Activated naive CD8-positive, alpha-beta T cell (primary cell): ENCODE measurements at regions not wholly inside any gene's neighbourhood (a gene's known extent, or its start where the extent isn't known, plus 50 kb on each side); places are given as distances from the start of the nearest gene placed in this dataset.

Source experiments
- H3K27ac Mint-ChIP-seq: one replicate; pipeline ENCODE4 v1.8.0; 2021; ENCODE audit warnings: mixed read lengths
- H3K27me3 Mint-ChIP-seq: one replicate; pipeline ENCODE4 v1.8.0; 2021; ENCODE audit warnings: mixed read lengths
- H3K36me3 Mint-ChIP-seq: one replicate; pipeline ENCODE4 v1.8.0; 2021; ENCODE audit warnings: mixed read lengths
- H3K4me1 Mint-ChIP-seq: one replicate; pipeline ENCODE4 v1.8.0; 2021; ENCODE audit warnings: low read depth, mixed read lengths
- H3K4me3 Mint-ChIP-seq: one replicate; pipeline ENCODE4 v1.8.0; 2021; ENCODE audit warnings: mild to moderate bottlenecking, mixed read lengths
- H3K9me3 Mint-ChIP-seq: one replicate; pipeline ENCODE4 v1.8.0; 2021; ENCODE audit warnings: low read depth, mixed read lengths

DNA sequence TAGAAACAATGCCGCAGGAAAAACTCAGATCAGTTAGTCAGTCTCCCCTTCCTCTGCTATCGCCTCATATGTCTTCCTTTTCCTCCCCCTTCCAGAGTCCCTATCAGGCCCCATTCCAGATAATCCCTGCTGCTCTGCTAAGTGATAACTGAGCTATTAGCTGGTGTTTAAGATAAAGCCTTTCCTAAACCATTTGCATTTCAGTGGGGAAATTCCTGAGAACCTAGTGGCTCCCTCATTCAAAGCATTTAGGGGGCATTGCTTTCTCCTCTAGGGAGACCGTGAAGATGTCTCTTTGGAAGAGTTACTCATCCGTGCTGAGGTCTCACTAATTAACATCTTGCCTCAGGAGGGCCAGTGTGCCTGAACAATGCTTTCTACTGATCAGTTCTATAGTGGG, 401.6 kb downstream of the NPIPA7 start:
- Mint-ChIP-seq H3K4me1 (no peaks in the 10 kb centered on the region), H3K9me3 (no peaks in the 10 kb centered on the region), H3K27me3 (peaks cover 6% of the 10 kb centered on the region), H3K4me3 (no peak overlapping the region), H3K36me3 (no peaks in the 10 kb centered on the region), H3K27ac (no peak overlapping the region)

DNA sequence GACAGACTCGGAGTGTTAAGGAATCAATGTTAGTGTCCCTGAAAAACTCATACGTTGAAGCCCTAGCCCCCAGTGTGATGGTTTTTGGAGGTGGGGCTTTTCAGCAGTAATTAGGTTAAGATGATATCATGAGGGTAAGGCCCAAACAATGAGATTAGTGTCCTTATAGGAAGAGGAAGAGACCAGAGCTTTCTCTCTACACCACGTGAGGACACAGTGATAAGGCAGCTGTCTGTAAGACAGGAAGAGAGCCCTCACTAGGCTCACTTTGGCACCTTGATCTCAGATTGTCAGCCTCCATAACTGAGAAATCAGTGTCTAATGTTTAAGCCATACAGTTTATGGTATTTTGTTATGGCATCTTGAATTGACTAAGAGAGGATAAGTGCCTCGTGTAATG, 403.2 kb downstream of the NPIPA7 start:
- H3K4me3 Mint-ChIP-seq = no peak overlapping the region
- no peaks in the 10 kb centered on the region for H3K36me3 Mint-ChIP-seq
- H3K9me3 Mint-ChIP-seq = no peaks in the 10 kb centered on the region
- H3K4me1 Mint-ChIP-seq = no peaks in the 10 kb centered on the region
- H3K27ac Mint-ChIP-seq = no peak overlapping the region
- no peaks in the 10 kb centered on the region for H3K27me3 Mint-ChIP-seq

DNA sequence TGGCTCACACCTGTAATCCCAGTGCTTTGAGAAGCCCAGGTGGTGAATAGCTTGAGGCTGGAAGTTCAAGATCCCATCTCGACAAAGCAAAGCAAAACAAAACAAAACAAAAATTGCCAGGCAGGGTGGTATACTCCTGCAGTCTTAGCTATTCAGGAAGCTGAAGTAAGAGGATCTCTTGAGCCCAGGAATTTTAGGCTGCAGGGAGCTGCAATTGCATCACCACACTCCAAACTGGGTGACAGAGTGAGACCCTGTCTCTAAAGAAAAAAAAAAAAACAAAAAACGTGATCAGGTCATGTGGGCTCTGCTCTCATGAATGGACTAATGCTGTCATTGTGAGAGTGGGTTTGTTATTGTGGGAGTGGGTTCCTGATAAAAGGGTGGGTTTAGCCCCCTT, 409.1 kb downstream of the NPIPA7 start:
- Mint-ChIP-seq H3K27ac (no peak overlapping the region), H3K4me3 (no peak overlapping the region), H3K9me3 (peaks cover 4% of the 10 kb centered on the region), H3K36me3 (no peaks in the 10 kb centered on the region), H3K4me1 (no peaks in the 10 kb centered on the region), H3K27me3 (no peaks in the 10 kb centered on the region)

DNA sequence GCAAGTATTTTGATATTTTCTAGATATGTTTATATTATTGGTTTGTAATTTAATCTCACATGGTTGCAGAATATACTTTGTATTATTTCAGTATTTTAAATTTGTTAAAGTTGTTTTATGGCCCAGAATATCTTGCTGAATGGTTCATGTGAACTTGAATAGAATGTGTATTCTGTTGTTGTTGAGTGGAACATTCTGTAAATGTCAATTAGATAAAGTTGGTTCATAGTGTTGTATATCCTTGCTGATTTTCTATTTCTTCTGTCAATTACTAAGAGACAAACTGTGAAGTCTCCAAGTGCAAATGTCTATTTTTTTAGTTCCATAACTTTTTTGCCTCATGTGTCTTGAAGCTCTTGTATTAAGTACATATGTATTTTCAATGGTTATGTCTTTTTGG, 411.7 kb downstream of the NPIPA7 start:
- Mint-ChIP-seq H3K27me3 (peaks cover 3% of the 10 kb centered on the region), H3K4me3 (no peak overlapping the region), H3K36me3 (no peaks in the 10 kb centered on the region), H3K27ac (no peak overlapping the region), H3K9me3 (peaks cover 4% of the 10 kb centered on the region), H3K4me1 (no peaks in the 10 kb centered on the region)

DNA sequence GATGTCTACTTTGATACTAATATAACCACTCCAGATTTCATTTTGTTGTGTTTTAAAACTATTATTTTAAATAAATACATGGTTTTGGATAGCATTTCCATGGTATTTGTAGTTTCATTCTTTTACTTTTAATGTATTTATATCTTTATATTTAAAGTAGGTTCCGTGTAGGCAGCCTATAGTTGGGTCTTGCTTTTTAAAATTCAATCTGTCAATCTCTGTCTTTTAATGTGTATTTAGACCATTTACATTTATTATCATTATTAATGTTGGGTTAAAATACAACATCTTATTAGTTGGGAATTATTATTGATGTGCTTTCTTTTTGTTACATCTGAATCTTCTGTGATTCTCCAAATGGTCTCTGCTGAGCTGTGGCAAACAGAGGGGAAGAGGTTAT, 412.1 kb downstream of the NPIPA7 start:
- peaks cover 4% of the 10 kb centered on the region for H3K9me3 Mint-ChIP-seq
- no peak overlapping the region for H3K4me3 Mint-ChIP-seq
- H3K36me3 Mint-ChIP-seq = no peaks in the 10 kb centered on the region
- no peaks in the 10 kb centered on the region for H3K4me1 Mint-ChIP-seq
- peaks cover 7% of the 10 kb centered on the region for H3K27me3 Mint-ChIP-seq
- H3K27ac Mint-ChIP-seq = no peak overlapping the region

DNA sequence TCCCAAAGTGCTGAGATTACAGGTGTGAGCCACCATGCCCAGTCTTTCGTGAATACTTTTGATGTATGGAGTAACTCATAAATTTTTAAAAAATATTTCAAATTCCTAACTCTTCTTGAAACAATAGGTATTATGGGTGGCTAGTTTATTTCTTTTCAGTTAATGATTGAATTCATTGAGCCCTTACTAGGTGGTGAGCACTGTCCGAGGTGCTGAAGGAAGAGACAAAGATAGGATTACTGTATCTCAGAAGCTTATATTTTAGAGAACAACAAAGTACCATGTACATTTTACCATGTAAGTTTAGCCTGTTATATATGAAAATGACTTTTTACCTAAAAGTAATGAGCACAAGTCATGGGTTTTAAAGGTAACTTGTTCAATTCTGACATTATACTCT, 418.3 kb downstream of the NPIPA7 start:
- peaks cover 16% of the 10 kb centered on the region for H3K27me3 Mint-ChIP-seq
- no peaks in the 10 kb centered on the region for H3K36me3 Mint-ChIP-seq
- no peak overlapping the region for H3K27ac Mint-ChIP-seq
- no peaks in the 10 kb centered on the region for H3K4me1 Mint-ChIP-seq
- H3K4me3 Mint-ChIP-seq = no peak overlapping the region
- no peaks in the 10 kb centered on the region for H3K9me3 Mint-ChIP-seq

DNA sequence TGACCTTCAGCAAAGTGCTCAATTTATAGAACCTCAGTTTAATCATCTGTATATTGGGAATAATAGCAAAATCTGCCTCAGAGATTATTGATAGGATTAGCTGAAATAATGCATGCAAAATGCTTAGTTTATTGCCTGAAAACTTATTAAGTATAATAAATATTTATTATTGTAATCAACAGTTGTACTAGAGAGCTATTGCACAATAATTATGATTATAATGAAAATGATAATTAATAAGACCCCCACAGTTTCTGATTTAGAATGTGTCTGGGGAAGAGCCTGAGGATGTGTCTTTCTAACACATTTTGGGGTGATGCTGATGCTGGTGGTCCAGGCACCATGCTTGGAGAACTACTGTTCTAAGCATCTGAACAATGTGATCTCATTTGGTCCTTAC, 419.6 kb downstream of the NPIPA7 start:
- Mint-ChIP-seq H3K4me1 (no peaks in the 10 kb centered on the region), H3K27ac (no peak overlapping the region), H3K4me3 (no peak overlapping the region), H3K36me3 (no peaks in the 10 kb centered on the region), H3K9me3 (no peaks in the 10 kb centered on the region), H3K27me3 (peaks cover 14% of the 10 kb centered on the region)

DNA sequence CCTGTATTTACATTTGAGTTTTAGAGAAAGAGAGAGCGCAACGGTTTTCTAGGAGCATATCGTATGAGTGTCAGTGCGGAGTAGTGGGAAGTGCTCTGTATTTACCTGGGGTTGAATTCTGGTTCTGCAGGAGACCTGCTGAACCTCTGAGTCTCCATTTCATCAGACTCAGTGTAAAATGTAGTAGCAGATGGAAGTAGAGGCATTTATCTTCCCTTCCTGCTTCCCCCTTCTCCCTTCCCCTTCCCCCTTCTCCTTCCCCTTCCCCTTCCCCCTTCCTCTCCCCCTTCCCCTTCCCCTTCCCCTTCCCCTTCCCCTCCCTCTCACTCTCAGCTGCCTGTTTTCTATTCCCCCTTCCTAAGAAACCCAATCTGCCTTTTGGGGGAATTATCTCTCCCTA, 426.9 kb downstream of the NPIPA7 start:
- Mint-ChIP-seq H3K36me3 (no peaks in the 10 kb centered on the region), H3K27me3 (peaks cover 16% of the 10 kb centered on the region), H3K27ac (no peak overlapping the region), H3K4me3 (no peak overlapping the region), H3K4me1 (no peaks in the 10 kb centered on the region), H3K9me3 (no peaks in the 10 kb centered on the region)

DNA sequence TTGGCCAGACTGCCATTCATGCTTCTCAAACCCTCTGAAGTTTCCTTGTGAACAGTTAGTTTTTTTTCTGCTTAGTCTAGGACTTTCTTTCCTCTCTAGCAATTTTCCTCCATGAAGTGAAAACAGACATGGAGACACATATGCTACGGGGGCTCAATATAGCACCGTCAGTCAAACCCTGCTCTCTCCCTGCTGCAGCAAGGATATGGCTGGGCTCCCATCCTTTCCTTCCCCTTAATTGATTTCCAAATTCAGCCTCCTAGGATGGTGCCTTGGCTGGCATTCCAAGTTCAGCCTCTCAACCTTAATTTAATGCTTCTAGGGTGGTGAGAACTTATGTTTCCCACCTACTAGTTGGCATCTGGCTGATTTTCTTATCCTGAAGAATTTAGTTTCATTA, 436.7 kb downstream of the NPIPA7 start:
- Mint-ChIP-seq H3K4me3 (no peak overlapping the region), H3K27ac (no peak overlapping the region)

DNA sequence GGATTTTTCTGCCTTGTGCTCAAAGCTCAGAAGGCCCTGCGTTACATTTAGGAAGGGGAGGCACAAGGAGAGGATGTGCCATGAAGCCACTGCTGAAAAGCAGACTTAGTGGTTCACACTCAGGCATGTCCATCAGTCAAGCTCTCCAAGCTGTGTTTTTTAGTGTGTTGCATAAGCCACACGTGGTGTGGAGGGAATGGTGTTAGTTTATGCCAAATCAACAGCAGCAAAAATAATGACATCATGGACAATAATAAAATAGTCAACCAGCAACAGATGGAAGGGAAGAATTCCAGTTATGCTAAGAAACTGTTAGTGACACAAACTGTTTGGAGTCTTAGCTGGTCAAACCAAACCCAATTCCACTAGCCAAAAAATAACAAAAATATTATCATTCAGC, 438.3 kb downstream of the NPIPA7 start:
- Mint-ChIP-seq H3K4me1 (no peaks in the 10 kb centered on the region), H3K27ac (no peak overlapping the region), H3K36me3 (no peaks in the 10 kb centered on the region), H3K27me3 (no peaks in the 10 kb centered on the region), H3K9me3 (peaks cover 5% of the 10 kb centered on the region), H3K4me3 (no peak overlapping the region)

More for the DNA sequence above, 436.7 kb downstream of the NPIPA7 start:
- Mint-ChIP-seq H3K9me3 (no peaks in the 10 kb centered on the region), H3K27me3 (peaks cover 3% of the 10 kb centered on the region), H3K4me1 (no peaks in the 10 kb centered on the region), H3K36me3 (no peaks in the 10 kb centered on the region)

DNA sequence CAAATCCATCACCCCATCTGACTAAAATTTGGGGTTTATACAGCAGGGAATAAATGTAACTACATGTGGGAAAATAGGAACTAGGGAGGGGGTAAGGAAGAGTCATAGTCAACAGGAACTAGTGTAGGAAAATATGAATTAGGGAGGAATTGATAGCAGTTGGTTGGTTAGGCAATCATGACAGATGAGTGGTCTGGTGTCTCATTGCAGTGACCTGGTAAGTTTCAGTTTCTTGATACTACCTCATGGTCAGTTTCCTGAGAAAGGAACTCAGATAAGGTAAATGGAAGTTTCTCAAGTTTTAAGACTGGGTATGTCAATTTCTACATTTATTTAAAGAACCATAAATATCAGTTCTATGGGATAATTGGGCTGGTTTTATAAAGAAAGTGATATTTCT, 442.3 kb downstream of the NPIPA7 start:
- H3K27me3 Mint-ChIP-seq = peaks cover 4% of the 10 kb centered on the region
- H3K4me1 Mint-ChIP-seq = no peaks in the 10 kb centered on the region
- H3K27ac Mint-ChIP-seq = no peak overlapping the region
- no peak overlapping the region for H3K4me3 Mint-ChIP-seq
- peaks cover 5% of the 10 kb centered on the region for H3K9me3 Mint-ChIP-seq
- no peaks in the 10 kb centered on the region for H3K36me3 Mint-ChIP-seq

DNA sequence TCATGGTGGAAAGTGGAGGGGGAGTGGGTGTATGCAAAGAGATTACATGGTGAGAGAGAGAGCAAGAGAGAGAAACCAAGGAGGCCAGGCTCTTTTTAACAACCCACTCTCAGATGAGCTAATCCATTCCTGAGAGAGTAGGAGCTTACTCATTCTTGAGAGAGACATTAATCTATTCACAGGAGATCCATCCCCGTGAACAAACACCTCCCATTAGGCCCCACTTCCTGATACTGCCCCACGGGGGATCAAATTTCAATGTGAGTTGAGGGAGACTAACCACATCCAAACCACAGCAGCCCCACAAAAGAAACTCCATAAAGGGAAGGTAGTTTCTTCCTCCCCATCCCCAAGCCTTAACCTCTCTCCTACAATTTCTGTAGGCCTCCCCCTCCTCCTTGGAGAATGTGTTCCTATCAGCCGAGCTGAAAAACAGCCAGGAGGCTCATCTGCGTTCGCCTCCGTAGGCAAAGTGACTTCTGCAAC, 450.0 kb downstream of the NPIPA7 start:
- Mint-ChIP-seq H3K4me1 (no peaks in the 10 kb centered on the region), H3K27me3 (peaks cover 24% of the 10 kb centered on the region), H3K4me3 (no peak overlapping the region), H3K9me3 (no peaks in the 10 kb centered on the region), H3K36me3 (no peaks in the 10 kb centered on the region), H3K27ac (no peak overlapping the region)

DNA sequence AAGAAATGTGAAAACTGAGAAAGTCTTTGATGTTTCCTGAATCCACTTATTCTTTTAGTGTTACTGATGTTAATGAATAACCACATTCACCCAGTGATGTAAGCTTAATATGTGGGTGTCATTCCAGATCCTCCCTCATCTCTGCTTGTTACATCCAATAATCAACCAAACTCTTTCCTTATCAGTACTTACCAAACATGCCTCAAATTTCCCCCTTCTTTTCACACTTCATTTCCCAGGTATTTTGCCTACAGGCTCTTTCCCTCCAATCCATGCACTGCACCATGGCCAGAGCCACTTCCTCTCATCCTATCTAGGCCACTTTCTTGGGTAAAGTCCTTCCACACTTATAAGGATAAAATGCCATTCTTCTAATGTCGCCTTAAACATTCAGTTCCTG, 451.5 kb downstream of the NPIPA7 start:
- H3K27me3 Mint-ChIP-seq = peaks cover 22% of the 10 kb centered on the region

DNA sequence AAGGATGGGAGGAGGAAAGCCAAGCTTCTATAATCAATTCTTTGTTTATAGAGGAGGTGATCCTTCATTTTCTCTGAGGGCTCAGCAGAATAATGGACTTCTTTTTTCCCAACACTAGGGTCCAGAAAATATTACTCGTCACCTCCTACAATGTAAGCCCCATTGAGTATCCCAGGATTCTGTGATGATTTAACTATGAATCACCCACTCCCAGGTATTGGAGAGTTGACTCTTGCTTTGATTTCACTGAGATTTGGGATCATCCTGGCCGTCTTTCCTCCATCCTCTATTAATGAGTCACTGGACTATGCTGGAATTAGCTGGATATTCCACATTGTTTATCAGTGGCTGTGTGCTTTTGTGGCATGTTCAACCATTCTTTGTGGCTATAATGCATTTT, 452.0 kb downstream of the NPIPA7 start:
- peaks cover 22% of the 10 kb centered on the region for H3K27me3 Mint-ChIP-seq
- no peak overlapping the region for H3K27ac Mint-ChIP-seq
- peaks cover 6% of the 10 kb centered on the region for H3K9me3 Mint-ChIP-seq
- H3K4me3 Mint-ChIP-seq = no peak overlapping the region
- no peaks in the 10 kb centered on the region for H3K36me3 Mint-ChIP-seq
- H3K4me1 Mint-ChIP-seq = no peaks in the 10 kb centered on the region

More for the DNA sequence above, 451.5 kb downstream of the NPIPA7 start:
- Mint-ChIP-seq H3K4me1 (no peaks in the 10 kb centered on the region), H3K9me3 (peaks cover 6% of the 10 kb centered on the region), H3K4me3 (no peak overlapping the region), H3K36me3 (no peaks in the 10 kb centered on the region), H3K27ac (no peak overlapping the region)

DNA sequence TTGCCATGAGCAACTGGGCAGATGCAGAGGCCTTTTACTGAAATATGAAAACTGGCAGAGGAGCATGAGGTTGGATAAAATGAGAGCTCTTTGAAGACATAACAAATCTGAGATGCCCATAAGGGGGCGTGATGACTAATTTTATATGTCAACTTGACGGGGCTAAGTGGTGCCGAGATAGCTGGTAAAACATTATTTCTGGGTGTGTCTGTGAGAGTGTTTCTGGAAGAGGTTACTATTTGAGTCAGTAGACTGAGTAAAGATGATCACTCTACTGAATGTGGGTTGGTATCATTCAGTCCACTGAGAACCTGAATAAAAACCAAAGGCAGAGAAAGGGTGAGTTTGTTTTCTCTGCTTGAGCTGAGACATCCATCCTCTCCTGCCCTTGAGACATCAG, 454.2 kb downstream of the NPIPA7 start:
- peaks cover 9% of the 10 kb centered on the region for H3K9me3 Mint-ChIP-seq
- H3K27ac Mint-ChIP-seq = no peak overlapping the region
- no peaks in the 10 kb centered on the region for H3K36me3 Mint-ChIP-seq
- H3K4me3 Mint-ChIP-seq = no peak overlapping the region
- H3K27me3 Mint-ChIP-seq = peaks cover 23% of the 10 kb centered on the region
- no peaks in the 10 kb centered on the region for H3K4me1 Mint-ChIP-seq

DNA sequence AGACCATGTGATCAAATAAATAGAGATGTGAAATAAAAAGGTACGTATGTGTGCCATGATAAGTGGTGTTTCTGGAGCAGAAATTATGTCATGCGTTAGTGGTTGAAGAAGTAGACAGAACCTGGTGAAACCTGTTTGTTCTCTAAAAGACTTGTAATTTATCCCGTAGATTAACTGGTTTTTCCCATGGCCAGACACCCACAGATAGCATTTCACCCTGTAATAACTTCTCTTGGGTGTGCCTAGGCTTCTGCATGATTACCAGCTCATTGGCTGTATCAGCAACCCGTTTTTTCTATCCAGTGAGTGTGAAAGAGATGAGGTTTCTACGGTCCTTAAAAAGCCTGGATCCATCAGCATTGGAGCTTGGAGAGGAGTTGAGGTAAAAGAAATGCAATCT, 471.3 kb downstream of the NPIPA7 start:
- Mint-ChIP-seq H3K27me3 (peaks cover 16% of the 10 kb centered on the region), H3K9me3 (no peaks in the 10 kb centered on the region), H3K4me3 (no peak overlapping the region)

More for the DNA sequence above, 471.3 kb downstream of the NPIPA7 start:
- no peak overlapping the region for H3K27ac Mint-ChIP-seq
- H3K36me3 Mint-ChIP-seq = no peaks in the 10 kb centered on the region
- no peaks in the 10 kb centered on the region for H3K4me1 Mint-ChIP-seq
